22Rv1 (cell line): ENCODE measurements at regions not wholly inside any gene's neighbourhood (a gene's known extent, or its start where the extent isn't known, plus 50 kb on each side); places are given as distances from the start of the nearest gene placed in this dataset.

Source experiments
- ZFX ChIP-seq: fragments of 450-650 bp; IDR thresholded peaks from 2 replicates; pipeline ENCODE4 v1.6.1; 2017; ENCODE audit warnings: antibody characterized with exemption, borderline replicate concordance
- TF ChIP-seq, protein P1 (sequence below): fragments of 450-650 bp; IDR thresholded peaks from 2 replicates; pipeline ENCODE4 v1.5.1; 2017; ENCODE audit warnings: mild to moderate bottlenecking

DNA sequence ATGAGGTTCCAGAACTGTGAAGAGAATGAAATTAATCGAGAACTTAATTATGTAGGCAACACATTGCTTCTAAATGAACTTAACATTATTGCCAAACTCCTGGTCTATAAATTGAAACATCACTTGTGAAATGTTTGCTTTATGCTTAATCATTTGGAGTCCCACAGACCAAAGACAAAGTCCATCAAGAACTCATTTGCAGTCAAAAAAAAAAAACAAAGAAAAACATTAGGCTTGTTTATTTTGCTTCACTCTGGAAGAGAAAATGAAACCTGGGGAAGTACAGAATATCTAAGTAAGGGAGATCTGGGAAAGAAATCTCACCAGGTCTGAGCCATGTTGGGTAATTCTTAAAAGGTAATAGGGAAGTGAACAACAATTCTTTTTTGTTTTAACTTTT lies 1363.5 kb upstream of the DDX18 start:
- TF ChIP-seq, protein P1, sequence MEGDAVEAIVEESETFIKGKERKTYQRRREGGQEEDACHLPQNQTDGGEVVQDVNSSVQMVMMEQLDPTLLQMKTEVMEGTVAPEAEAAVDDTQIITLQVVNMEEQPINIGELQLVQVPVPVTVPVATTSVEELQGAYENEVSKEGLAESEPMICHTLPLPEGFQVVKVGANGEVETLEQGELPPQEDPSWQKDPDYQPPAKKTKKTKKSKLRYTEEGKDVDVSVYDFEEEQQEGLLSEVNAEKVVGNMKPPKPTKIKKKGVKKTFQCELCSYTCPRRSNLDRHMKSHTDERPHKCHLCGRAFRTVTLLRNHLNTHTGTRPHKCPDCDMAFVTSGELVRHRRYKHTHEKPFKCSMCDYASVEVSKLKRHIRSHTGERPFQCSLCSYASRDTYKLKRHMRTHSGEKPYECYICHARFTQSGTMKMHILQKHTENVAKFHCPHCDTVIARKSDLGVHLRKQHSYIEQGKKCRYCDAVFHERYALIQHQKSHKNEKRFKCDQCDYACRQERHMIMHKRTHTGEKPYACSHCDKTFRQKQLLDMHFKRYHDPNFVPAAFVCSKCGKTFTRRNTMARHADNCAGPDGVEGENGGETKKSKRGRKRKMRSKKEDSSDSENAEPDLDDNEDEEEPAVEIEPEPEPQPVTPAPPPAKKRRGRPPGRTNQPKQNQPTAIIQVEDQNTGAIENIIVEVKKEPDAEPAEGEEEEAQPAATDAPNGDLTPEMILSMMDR = no peak
- no peak for TF ChIP-seq ZFX
